ENCODE measurements at regions not wholly inside any gene's neighbourhood (a gene's known extent, or its start where the extent isn't known, plus 50 kb on each side); places are given as distances from the start of the nearest gene placed in this dataset.
A peak's percentile ranks its signal among the peaks of the same experiment; 100 is the strongest.
"Not testable (repeated sequence)": the region's sequence is repeated elsewhere in the genome, so short reads cannot be mapped to it uniquely, and the experiment has no call there.

DNA sequence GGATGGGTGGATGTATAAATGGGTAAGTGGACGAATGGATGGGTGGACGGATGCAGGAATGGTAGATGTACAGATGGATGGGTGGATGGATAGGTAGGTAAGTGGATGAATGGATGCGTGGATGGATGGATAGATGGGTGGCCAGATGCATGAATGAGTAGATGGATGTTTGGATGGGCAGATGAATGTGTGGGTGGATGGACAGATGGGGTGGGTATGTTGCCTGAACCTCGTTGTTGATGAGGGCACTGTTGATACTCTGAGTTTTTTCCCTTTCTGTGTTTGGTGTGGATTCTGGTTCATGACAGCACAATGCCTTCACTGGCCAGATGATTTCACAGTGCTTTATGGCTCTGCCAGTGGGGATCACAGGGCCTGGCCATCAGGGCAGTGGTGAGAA, 208.3 kb downstream of the NPIPB11 start:
- no peak overlapping the region for H3K4me3 Mint-ChIP-seq
- H3K27me3 Mint-ChIP-seq, result no peaks in the 10 kb centered on the region
- H3K9me3 Mint-ChIP-seq, result no peaks in the 10 kb centered on the region
- H3K27ac Mint-ChIP-seq, result peak overlapping the region in 1 of 3 donors; percentile 20
- H3K4me1 Mint-ChIP-seq, result no peaks in the 10 kb centered on the region
- peaks cover 11% of the 10 kb centered on the region for H3K36me3 Mint-ChIP-seq

DNA sequence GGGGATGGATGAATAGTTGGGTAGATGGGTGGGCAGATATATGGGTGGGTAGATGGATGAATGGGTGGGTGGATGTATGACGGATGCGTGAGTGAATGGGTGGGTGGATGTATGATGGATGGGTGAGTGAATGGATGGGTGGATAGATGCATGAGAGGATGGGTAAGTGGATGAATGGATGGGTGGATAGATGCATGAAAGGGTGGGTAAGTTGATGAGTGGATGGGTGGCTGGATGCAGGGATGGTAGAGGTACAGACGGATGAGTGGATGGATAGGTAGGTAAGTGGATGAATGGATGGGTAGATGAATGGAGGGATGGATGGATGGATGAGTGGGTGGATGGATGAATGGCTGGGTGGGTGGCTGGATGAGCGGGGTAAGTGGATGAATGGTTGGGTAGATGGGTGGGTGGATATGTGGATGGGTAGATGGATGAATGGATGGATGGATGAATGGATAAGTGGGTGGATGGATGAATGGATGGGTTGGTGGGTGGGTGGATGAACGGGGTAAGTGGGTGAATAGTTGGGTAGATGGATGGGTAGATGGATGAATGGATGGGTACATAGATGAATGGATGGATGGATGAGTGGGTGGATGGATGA, 208.9 kb downstream of the NPIPB11 start:
- H3K27me3 Mint-ChIP-seq, H3K4me3 Mint-ChIP-seq, H3K9me3 Mint-ChIP-seq, H3K4me1 Mint-ChIP-seq, H3K36me3 Mint-ChIP-seq: not testable (repeated sequence)
- peak overlapping the region in 1 of 3 donors; percentile 20 for H3K27ac Mint-ChIP-seq

DNA sequence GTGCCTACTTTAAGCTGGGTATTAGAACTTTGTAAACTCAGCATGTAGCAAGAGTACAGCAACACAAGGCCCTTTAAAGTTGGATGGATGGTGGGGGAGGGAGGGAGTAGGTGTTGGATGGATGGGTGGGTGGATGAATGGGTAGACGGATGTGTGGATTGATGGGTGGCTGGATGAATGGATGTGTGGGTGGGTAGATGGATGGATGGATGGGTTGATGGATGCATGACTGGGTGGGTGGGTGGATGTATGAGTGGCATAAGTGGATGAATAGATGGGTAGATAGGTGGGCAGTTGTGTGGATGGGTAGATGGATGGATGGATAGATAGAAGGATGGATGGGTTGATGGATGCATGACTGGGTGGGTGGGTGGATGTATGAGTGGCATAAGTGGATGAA, 209.8 kb downstream of the NPIPB11 start:
- H3K4me1 Mint-ChIP-seq, H3K9me3 Mint-ChIP-seq, H3K4me3 Mint-ChIP-seq, H3K27ac Mint-ChIP-seq, H3K27me3 Mint-ChIP-seq, H3K36me3 Mint-ChIP-seq: not testable (repeated sequence)

DNA sequence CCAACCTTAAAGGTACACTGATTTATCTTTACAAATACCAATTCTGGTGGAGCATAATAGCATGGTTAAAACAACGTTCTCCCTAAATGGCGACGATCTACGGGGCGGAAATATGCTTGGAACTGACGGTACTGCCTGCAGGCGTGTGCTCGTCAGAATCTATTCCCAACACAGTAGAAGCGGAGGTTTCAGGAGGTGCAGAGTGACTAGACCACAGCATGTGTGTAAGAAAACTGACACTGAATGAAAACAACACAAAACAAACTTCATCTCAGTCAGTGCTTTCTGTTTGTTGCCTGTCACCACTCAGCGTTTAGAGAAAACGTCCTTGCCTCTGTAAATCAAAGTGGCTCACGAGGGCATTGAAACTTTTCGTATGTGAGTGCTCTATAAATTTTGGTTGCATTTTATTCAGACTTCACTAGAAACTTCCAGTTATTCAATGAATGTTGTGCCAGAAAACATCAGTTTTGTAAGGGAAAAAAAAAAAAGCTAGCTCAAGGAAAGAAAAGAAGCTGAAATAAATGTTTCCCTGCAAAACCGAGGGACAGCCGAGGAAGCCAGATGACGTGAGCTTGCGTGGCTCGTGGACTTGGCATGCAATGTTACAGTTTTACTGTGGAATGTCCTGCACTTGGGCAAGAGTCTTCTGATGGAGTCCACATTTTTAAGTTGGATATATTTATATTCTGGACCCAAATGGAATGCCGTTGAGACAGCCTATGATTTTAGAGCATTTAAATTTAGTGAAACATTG, 210.4 kb downstream of the LAT start:
- not testable (repeated sequence) for H3K4me1 Mint-ChIP-seq, H3K27ac Mint-ChIP-seq, H3K27me3 Mint-ChIP-seq

DNA sequence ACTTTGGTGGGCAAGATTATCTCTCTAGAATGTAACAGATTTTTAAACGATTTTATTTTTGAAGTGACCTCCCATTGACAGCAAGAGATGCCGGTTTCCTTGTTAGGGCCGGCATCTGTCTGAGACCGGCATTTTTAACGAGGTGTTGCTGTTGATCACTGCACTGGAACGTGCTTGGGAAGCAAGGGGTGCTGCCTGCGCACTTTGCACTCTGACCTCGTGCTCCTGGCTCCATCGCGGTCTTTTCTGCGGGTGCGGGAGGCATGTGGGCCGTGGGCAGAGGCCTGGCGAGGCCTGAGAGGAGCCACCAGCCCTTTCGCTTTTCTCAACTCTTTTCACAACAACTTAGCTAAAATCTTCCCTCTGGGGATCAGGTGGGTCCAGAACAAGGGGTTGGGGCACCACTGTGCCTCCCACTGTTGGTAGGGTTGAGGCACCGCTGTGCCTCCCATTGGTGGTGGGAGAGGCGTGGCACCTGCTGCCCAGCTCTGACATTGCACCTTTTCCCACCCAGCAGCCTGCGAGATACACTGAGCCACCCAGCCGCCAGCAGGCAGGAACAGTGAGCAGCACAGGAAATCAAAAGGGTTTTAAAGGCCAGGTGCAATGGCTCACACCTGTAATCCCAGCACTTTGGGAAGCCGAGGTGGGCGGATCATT, 209.5 kb downstream of the LAT start:
- not testable (repeated sequence) for H3K4me3 Mint-ChIP-seq, H3K27me3 Mint-ChIP-seq, H3K27ac Mint-ChIP-seq, H3K9me3 Mint-ChIP-seq, H3K4me1 Mint-ChIP-seq, H3K36me3 Mint-ChIP-seq

More for the DNA sequence above, 210.4 kb downstream of the LAT start:
- H3K4me3 Mint-ChIP-seq, H3K36me3 Mint-ChIP-seq, H3K9me3 Mint-ChIP-seq: not testable (repeated sequence)

DNA sequence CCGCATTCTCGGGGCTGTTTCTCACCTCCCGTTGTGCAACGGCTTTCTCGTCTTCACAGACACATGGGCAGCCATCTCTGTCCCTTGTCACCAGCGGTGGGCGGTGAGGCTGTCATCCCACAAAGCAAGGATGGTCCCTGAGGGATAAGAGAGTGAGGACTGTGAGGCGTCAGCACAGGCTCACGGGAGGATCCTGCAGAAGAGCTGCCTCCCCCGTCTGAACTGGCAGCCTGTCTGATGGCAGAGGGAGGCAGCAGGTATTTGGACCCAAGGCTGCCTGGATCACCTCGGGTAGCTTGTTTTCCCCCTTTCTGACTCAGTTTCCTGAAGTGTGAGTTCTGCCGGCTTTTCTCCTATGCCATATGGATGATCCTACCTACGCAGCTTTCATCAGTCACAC, 208.8 kb downstream of the LAT start:
- not testable (repeated sequence) for H3K27ac Mint-ChIP-seq, H3K4me1 Mint-ChIP-seq, H3K9me3 Mint-ChIP-seq, H3K4me3 Mint-ChIP-seq, H3K27me3 Mint-ChIP-seq, H3K36me3 Mint-ChIP-seq

DNA sequence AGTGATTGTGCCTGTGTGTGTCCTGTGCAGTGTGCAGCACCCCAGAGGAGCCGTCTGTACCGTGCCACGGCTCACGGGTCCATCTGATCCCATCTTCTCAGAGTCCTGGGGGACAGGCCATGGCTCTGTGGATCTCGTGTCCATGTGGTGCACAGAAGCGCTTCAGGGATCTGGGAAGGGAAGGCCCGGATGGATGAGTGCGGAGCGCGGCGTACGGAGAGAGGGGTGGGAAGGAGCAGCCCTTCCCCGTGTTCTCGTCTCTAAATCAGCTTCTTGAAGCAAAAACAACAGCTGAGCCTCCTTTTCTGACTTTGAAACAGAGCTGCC, 208.4 kb downstream of the LAT start:
- not testable (repeated sequence) for H3K4me3 Mint-ChIP-seq, H3K27ac Mint-ChIP-seq, H3K9me3 Mint-ChIP-seq

DNA sequence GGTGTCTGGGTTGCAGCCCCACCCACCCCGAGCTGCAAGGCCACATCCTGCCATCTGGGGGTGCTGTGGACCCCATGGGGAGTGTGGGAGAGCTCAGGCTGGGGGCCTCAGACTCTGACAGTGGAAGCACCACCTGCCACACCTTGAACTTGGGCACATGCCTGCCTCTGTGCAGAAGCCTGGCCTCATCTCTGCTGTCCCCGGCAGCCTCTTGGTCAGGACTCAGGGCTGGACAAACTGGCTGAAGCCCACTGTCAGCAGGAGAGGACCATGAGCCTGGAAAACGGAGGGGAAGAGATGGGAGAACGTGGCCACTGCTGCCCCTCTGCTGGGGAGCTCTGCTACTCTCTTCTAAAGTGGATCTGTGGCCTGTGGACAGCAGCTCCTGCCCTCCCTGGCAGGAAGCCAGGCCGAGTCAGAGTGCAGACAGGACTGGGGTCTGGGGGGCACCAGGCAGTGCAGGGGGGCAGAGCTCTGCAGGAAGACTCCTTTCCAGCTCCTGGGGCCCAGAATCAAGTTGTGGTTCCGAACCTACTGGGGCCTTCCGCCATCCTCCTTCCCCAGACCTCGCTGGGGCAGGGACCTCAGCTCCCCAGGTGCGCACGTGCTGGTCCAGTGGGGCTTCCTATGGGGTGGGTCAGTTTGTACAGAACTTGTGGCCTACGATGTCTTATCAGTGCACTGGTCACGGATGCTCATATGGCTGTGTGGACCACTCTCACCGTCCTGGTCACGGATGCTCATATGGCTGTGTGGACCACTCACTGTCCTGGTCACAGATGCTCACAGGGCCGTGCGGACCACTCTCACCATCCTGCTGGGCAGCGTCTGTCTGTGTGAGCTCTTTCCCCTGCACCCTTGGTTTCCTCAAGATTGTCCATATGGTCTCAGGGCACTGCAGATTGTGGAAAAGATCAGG, 207.7 kb downstream of the LAT start:
- H3K4me3 Mint-ChIP-seq, result no peak overlapping the region
- no peak overlapping the region for H3K27ac Mint-ChIP-seq
- H3K4me1 Mint-ChIP-seq, result no peaks in the 10 kb centered on the region
- H3K27me3 Mint-ChIP-seq, result no peaks in the 10 kb centered on the region
- H3K36me3 Mint-ChIP-seq, result peaks cover 4% of the 10 kb centered on the region
- H3K9me3 Mint-ChIP-seq, result no peaks in the 10 kb centered on the region

More for the DNA sequence above, 208.4 kb downstream of the LAT start:
- H3K4me1 Mint-ChIP-seq, H3K36me3 Mint-ChIP-seq, H3K27me3 Mint-ChIP-seq: not testable (repeated sequence)

DNA sequence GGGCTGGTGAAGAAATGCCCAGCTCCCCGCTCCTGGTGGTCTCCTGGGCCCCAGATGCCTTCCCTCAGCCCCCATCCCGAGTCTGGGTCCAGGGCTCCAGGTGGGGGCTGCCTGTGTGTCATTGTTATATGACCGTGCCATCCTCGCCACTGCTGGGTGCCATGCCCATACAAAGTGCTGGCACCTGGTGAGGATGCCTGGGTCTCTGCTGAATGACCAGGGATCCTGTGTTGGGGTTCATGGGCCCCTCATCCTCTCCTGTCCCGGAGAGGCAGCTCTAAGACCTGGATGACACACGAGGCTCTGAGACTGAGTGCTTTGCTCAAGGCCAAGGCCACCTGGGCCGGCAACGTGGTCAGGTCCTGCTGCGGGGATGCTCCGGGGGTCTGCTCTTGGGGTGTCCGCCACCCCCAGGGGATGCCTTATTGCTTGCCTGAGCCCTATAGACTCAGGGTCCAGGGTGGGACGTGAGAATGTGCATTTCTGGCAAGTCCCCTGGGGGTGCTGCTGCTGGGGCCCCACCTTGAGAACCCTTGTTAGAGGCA, 206.9 kb downstream of the LAT start:
- H3K27ac Mint-ChIP-seq, result not testable (repeated sequence)

DNA sequence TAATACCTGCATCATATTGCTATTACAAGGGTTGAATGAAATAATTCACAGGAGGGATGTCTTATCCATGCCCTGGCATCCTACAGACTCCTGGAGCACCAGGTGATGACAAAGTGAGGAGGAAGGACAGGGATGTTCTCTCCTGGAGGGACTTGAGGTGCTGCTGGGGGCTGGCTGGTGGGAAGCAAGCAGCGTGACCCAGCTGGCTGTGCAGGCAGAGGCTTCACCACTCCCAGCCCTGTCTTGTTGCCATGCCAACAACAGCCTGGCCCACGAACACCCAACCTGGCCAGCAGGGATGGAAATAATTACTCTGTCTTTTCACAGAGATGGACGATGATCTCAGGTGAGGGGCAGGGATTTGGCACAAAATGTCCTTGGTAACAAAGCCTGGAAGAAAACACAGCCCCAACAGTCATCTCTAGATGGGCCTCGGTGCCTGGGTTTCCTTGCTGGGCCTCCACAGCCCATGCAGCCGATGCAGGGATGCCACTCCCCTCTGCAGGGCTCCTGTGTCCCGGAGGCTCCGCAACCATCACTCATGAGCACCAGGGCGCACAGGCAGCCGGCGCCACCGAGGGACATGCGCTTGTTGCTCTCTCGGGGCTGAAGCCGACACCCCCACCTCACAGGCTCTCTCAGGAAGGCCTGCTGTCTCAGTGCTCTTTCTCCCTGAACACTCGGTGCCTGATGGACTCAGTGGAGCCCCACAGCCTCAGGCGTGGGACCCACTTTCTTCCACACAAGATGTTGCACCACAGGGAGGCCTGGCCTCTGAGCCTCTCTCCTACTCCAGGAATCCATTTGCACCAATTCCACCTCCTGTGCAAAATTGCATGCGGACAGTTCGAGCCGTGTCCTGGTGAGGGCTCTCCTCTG, 205.9 kb downstream of the LAT start:
- H3K36me3 Mint-ChIP-seq, H3K27me3 Mint-ChIP-seq: not testable (repeated sequence)

More for the DNA sequence above, 206.9 kb downstream of the LAT start:
- H3K4me3 Mint-ChIP-seq, H3K27me3 Mint-ChIP-seq, H3K36me3 Mint-ChIP-seq, H3K9me3 Mint-ChIP-seq, H3K4me1 Mint-ChIP-seq: not testable (repeated sequence)

DNA sequence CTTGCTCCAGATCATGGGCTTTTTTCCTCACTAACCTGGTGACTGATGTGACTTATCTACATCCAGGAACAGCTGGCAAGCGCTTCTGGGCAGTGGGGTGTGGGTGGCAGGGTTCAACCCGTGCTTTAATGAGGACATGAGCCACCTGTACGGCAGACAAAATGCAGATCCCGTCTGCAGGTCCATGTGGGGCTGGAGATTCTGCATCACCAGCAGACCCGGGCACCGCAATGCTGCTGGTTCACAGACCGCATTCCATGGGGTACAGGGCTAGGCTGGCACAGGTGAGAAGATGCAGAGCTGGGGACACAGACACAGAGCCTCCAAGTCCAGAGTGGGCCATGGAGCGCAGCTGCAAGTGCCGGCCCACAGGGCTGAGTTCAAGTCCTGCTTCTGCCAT, 204.0 kb downstream of the LAT start:
- H3K36me3 Mint-ChIP-seq, H3K4me3 Mint-ChIP-seq, H3K27ac Mint-ChIP-seq, H3K9me3 Mint-ChIP-seq, H3K4me1 Mint-ChIP-seq, H3K27me3 Mint-ChIP-seq: not testable (repeated sequence)

More for the DNA sequence above, 205.9 kb downstream of the LAT start:
- not testable (repeated sequence) for H3K4me3 Mint-ChIP-seq, H3K4me1 Mint-ChIP-seq, H3K27ac Mint-ChIP-seq, H3K9me3 Mint-ChIP-seq

DNA sequence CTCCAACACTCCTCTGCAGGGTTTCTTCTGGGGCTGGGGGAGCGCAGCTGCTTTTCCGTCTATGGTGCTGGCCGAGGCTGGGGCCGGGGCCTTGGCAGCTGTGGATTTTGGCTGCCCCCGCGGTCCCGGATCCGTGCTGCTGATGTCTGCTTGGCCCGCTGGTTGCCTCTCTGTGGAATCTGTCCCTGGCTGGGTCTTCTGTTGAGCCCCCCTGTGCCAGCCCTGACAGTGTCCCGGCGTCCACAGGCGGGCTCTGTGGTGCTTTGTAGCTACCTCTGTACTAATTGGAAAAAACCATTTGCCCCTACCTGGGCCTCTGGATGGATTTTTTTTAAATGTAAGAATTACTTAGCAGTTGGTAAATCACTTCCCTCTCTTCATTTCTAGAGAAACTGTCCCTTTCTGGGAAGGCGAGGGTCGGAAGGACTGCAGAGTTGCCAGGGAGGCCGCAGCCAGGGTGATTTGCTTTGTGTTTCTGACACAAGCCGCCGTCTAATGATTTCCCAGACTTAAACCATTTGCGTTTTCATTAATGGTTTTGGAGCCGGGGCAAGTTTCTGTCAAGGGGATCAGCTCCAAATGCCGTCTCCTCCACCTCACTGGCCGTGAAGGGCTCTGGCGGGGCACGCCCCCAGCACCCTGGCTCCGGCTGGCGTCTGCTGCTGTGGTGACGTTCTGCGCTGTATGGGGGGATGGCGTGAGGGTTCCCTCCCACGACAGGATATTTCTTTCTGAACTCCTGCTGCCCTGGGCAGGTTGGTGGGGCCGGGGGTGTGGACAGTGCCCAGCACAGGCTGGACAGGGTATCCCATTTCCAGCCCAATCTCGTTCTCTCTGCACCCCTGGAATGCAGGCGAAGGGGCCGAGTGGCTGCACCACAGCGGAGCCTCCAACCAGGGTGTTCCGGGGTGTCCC, 201.7 kb downstream of the LAT start:
- H3K36me3 Mint-ChIP-seq, H3K9me3 Mint-ChIP-seq, H3K4me1 Mint-ChIP-seq, H3K27ac Mint-ChIP-seq, H3K27me3 Mint-ChIP-seq, H3K4me3 Mint-ChIP-seq: not testable (repeated sequence)

DNA sequence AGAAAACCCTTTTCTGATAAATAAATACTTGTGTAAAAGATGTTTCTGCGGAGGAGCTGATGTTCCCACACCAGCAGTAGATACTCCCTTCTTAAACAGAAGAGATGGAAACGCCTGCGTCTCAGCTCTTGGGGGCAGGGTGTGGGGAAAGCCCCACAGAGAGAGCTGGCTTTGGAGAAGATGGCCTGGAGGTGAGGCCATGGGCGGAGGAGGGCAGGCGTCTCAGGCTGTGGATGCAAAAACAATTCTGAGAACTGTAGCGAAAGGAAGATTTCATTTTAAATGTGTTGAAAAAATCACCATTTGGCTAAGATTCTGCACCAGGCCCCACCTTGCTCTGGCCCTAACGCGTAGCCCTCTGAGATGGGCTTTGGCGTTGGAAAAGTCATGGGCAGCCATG, 201.0 kb downstream of the LAT start:
- not testable (repeated sequence) for H3K9me3 Mint-ChIP-seq, H3K4me1 Mint-ChIP-seq, H3K4me3 Mint-ChIP-seq, H3K36me3 Mint-ChIP-seq, H3K27ac Mint-ChIP-seq, H3K27me3 Mint-ChIP-seq
